Mesendoderm (in vitro differentiated cells): ENCODE measurements at regions not wholly inside any gene's neighbourhood (a gene's known extent, or its start where the extent isn't known, plus 50 kb on each side); places are given as distances from the start of the nearest gene placed in this dataset.

ENCODE experiments used
- DNase-seq: peaks from one replicate; pipeline ENCODE4 v3.0.0; 2013
- H2AK5ac ChIP-seq: 2 replicates; pipeline ENCODE4 v1.6.1; 2013; ENCODE audit warnings: low read length, inconsistent platforms
- H2BK120ac ChIP-seq: 2 replicates; pipeline ENCODE4 v1.6.1; 2013; ENCODE audit warnings: low read depth, mild to moderate bottlenecking, low read length, moderate library complexity, mixed read lengths
- H2BK15ac ChIP-seq: replicated peaks from 2 replicates; pipeline ENCODE4 v1.6.1; 2013; ENCODE audit warnings: low read depth, mild to moderate bottlenecking, moderate library complexity
- H2BK5ac ChIP-seq: 2 replicates; pipeline ENCODE4 v1.6.1; 2013; ENCODE audit warnings: low read length, inconsistent platforms
- H3K18ac ChIP-seq: 2 replicates; pipeline ENCODE4 v1.6.1; 2013; ENCODE audit warnings: mild to moderate bottlenecking, low read length, mixed read lengths
- H3K23ac ChIP-seq: one replicate; pipeline ENCODE4 v1.6.1; 2013; ENCODE audit warnings: low read length
- H3K27ac ChIP-seq: 2 replicates; pipeline ENCODE4 v1.5.1; 2013; ENCODE audit warnings: low read depth, mild to moderate bottlenecking, inconsistent platforms, low read length, moderate library complexity
- H3K27me3 ChIP-seq: 2 replicates; pipeline ENCODE4 v1.6.1; 2013; ENCODE audit warnings: low read length, control low read depth, mild to moderate bottlenecking, inconsistent platforms; ENCODE audit not compliant: insufficient read depth, poor library complexity
- H3K36me3 ChIP-seq: 2 replicates; pipeline ENCODE4 v1.6.1; 2013; ENCODE audit warnings: low read length, inconsistent platforms; ENCODE audit not compliant: control insufficient read depth, insufficient read depth
- H3K4ac ChIP-seq: one replicate; pipeline ENCODE4 v1.6.1; 2013; ENCODE audit warnings: low read depth, mild to moderate bottlenecking, low read length, moderate library complexity
- H3K4me1 ChIP-seq: 2 replicates; pipeline ENCODE4 v1.6.1; 2013; ENCODE audit warnings: low read depth, low read length, inconsistent platforms; ENCODE audit not compliant: control insufficient read depth
- H3K4me2 ChIP-seq: 2 replicates; pipeline ENCODE4 v1.6.1; 2013; ENCODE audit warnings: low read length
- H3K4me3 ChIP-seq: 2 replicates; pipeline ENCODE4 v1.5.1; 2013; ENCODE audit warnings: mild to moderate bottlenecking, low read length
- H3K56ac ChIP-seq: one replicate; pipeline ENCODE4 v1.6.1; 2013; ENCODE audit warnings: low read length
- H3K79me1 ChIP-seq: 2 replicates; pipeline ENCODE4 v1.6.1; 2013; ENCODE audit warnings: low read length, inconsistent platforms
- H3K79me2 ChIP-seq: 2 replicates; pipeline ENCODE4 v1.6.1; 2013; ENCODE audit warnings: mild to moderate bottlenecking, low read length; ENCODE audit not compliant: control insufficient read depth, insufficient read depth
- H3K9ac ChIP-seq: 2 replicates; pipeline ENCODE4 v1.6.1; 2013; ENCODE audit warnings: low read length, inconsistent platforms
- H4K5ac ChIP-seq: one replicate; pipeline ENCODE4 v1.6.1; 2013; ENCODE audit warnings: low read length
- H4K8ac ChIP-seq: one replicate; pipeline ENCODE4 v1.6.1; 2013; ENCODE audit warnings: low read depth, mild to moderate bottlenecking, control low read depth, low read length, moderate library complexity
- WGBS: extraction: QIAGEN DNeasy Blood & Tissue Kit; methylation state at CpG from one replicate; pipeline ENCODE4 v1.1.7; 2013; ENCODE audit warnings: low lambda C conversion rate, missing lambda C conversion rate; ENCODE audit not compliant: insufficient coverage; ENCODE audit errors: extremely low coverage; 5-methylcytosine and 5-hydroxymethylcytosine counted together

DNA sequence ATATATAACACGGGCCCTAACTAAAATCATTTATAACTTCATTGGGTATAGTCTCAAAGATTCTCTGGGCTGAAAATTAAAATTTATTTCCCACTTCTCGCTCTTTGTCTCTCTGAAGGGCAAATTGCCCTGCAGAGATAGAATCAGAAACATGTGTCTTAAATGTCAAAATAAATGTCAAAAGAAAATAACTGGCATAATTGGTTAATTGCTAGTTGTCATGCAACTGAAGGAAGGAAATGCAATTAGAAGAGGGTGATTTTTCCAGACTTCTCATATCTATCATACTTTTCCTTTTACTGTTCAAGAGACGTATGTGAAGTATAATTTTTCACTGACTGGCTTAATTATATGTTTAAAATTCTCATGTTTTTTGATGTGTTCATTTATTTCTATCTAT, 80.3 kb upstream of the HMGCLL1 start:
- no peak overlapping the region for H3K4ac ChIP-seq
- H3K79me2 ChIP-seq, result no peaks in the 10 kb centered on the region
- DNase-seq, result no peak
- no peaks in the 10 kb centered on the region for H3K27me3 ChIP-seq
- H3K27ac ChIP-seq, result no peak overlapping the region
- H3K4me1 ChIP-seq, result no peaks in the 10 kb centered on the region
- H3K4me2 ChIP-seq, result no peak overlapping the region
- H2AK5ac ChIP-seq, result no peak overlapping the region
- H2BK120ac ChIP-seq, result no peak overlapping the region
- H3K23ac ChIP-seq, result no peak overlapping the region
- H4K5ac ChIP-seq, result no peak overlapping the region
- no peak overlapping the region for H2BK15ac ChIP-seq
- H3K79me1 ChIP-seq, result no peaks in the 10 kb centered on the region
- H3K36me3 ChIP-seq, result no peaks in the 10 kb centered on the region
- H3K4me3 ChIP-seq, result no peak overlapping the region
- no peak overlapping the region for H4K8ac ChIP-seq
- H2BK5ac ChIP-seq, result no peak overlapping the region
- H3K18ac ChIP-seq, result no peak overlapping the region
- WGBS, result no CpG with 5 or more reads among the region's 3 CpGs
- no peak overlapping the region for H3K56ac ChIP-seq
- H3K9ac ChIP-seq, result no peak overlapping the region

DNA sequence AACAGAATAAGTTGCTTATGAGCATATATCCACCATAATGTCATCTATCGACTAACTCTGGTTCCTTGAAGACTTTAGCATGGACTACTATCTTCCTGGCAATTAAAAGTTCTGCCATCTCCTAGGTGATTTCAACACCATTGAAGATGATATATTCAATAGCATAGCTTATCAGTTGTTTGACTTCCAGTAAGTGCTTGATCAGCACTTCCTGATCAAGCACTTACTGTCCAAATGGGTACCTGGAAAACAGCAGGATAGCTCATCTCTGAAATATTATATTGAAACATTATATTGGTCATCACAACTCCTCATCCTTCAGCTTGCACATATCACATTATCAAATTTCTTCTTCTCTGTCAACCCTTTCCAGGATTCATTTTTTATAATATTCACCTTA, 75.5 kb upstream of the HMGCLL1 start:
- Histone ChIP-seq H3K4me1 (no peaks in the 10 kb centered on the region), H3K79me2 (no peaks in the 10 kb centered on the region), H2AK5ac (no peak overlapping the region), H2BK15ac (no peak overlapping the region), H3K27ac (no peak overlapping the region), H3K56ac (no peak overlapping the region), H3K36me3 (no peaks in the 10 kb centered on the region), H3K4ac (no peak overlapping the region), H2BK5ac (no peak overlapping the region), H4K8ac (no peak overlapping the region), H3K4me3 (no peak overlapping the region), H3K27me3 (no peaks in the 10 kb centered on the region), H3K9ac (no peak overlapping the region), H3K79me1 (no peaks in the 10 kb centered on the region), H3K23ac (no peak overlapping the region), H4K5ac (no peak overlapping the region), H3K18ac (no peak overlapping the region), H2BK120ac (no peak overlapping the region), H3K4me2 (no peak overlapping the region)
- no peak for DNase-seq
- no CpG with 5 or more reads among the region's 1 CpG for WGBS

DNA sequence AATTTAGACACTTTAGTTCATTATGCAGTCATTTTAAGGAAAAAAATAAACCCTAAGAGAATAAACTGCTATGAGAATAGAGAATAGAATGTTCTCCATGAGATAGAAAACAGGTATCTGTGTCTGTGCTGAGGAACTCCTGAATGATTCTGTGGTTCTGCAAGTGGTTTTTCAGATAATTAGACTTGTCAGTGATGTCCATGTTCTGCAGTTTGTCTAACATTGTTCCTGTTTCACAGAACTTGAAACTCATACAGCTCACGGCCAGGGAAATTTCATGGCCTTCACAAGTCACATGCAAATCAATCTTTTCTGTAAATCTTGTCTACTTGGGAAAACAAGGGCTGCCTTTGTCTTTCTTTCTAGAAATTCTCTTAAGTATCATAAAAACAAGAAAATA, 73.4 kb upstream of the HMGCLL1 start:
- Histone ChIP-seq H3K4ac (no peak overlapping the region), H2BK15ac (no peak overlapping the region), H3K18ac (no peak overlapping the region), H3K4me1 (no peaks in the 10 kb centered on the region), H3K56ac (no peak overlapping the region), H3K36me3 (no peaks in the 10 kb centered on the region), H2AK5ac (no peak overlapping the region), H3K79me2 (no peaks in the 10 kb centered on the region), H2BK5ac (no peak overlapping the region), H2BK120ac (no peak overlapping the region), H3K4me2 (no peak overlapping the region), H4K8ac (no peak overlapping the region), H3K27ac (no peak overlapping the region), H3K79me1 (no peaks in the 10 kb centered on the region), H3K9ac (no peak overlapping the region), H3K4me3 (no peak overlapping the region), H4K5ac (no peak overlapping the region), H3K27me3 (no peaks in the 10 kb centered on the region), H3K23ac (no peak overlapping the region)
- no CpG with 5 or more reads among the region's 1 CpG for WGBS
- no peak for DNase-seq

GRCh38 chr6:55651015-55651414, 72.0 kb upstream of the HMGCLL1 start:
- Histone ChIP-seq H3K4me1 (no peaks in the 10 kb centered on the region), H3K9ac (no peak overlapping the region), H2AK5ac (no peak overlapping the region), H3K27me3 (no peaks in the 10 kb centered on the region), H3K36me3 (no peaks in the 10 kb centered on the region), H3K4me2 (no peak overlapping the region), H3K56ac (no peak overlapping the region), H3K27ac (no peak overlapping the region), H4K5ac (no peak overlapping the region), H3K79me1 (no peaks in the 10 kb centered on the region), H2BK120ac (no peak overlapping the region), H3K18ac (no peak overlapping the region), H3K79me2 (no peaks in the 10 kb centered on the region), H2BK5ac (no peak overlapping the region), H3K23ac (no peak overlapping the region), H2BK15ac (no peak overlapping the region), H4K8ac (no peak overlapping the region), H3K4me3 (no peak overlapping the region), H3K4ac (no peak overlapping the region)
- no peak for DNase-seq
- WGBS, result no CpG with 5 or more reads among the region's 3 CpGs

- H2BK5ac ChIP-seq, result no peak overlapping the region
- H3K4ac ChIP-seq, result no peak overlapping the region
- no peak overlapping the region for H3K4me3 ChIP-seq
- H3K4me1 ChIP-seq, result no peaks in the 10 kb centered on the region
- no peaks in the 10 kb centered on the region for H3K36me3 ChIP-seq
- no peaks in the 10 kb centered on the region for H3K27me3 ChIP-seq
- H2BK15ac ChIP-seq, result no peak overlapping the region
- H3K56ac ChIP-seq, result no peak overlapping the region
- no peak overlapping the region for H3K4me2 ChIP-seq
- no peak overlapping the region for H3K18ac ChIP-seq
- H3K27ac ChIP-seq, result no peak overlapping the region
- no peak for DNase-seq
- H2AK5ac ChIP-seq, result no peak overlapping the region
- no peaks in the 10 kb centered on the region for H3K79me1 ChIP-seq
- H2BK120ac ChIP-seq, result no peak overlapping the region
- no peak overlapping the region for H4K5ac ChIP-seq
- H4K8ac ChIP-seq, result no peak overlapping the region
- no peaks in the 10 kb centered on the region for H3K79me2 ChIP-seq
- H3K9ac ChIP-seq, result no peak overlapping the region
- no peak overlapping the region for H3K23ac ChIP-seq
Observed at GRCh38 chr6:55643861-55644260, 64.9 kb upstream of the HMGCLL1 start.

DNA sequence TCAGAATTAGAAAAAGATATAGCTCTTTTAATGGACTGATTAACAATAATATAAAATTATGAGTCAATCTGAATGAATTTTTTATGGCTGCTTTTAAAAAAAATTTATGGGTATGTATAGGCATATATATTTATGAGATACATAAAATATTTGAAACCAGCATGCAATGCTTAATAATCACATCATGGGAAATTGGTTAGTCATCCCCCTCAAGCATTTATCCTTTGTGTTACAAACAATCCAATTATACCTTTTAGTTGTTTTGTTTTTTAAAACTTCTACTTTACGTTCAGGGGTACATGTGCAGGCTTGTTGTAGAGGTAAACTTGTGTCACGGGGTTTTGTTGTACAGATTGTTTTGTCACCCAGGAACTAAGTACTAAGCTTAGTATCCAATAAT, 63.4 kb upstream of the HMGCLL1 start:
- no peak overlapping the region for H2AK5ac ChIP-seq
- H3K4me2 ChIP-seq, result no peak overlapping the region
- no peaks in the 10 kb centered on the region for H3K27me3 ChIP-seq
- H4K8ac ChIP-seq, result no peak overlapping the region
- no peak overlapping the region for H3K4me3 ChIP-seq
- WGBS, result no CpG with 5 or more reads among the region's 2 CpGs
- no peak overlapping the region for H2BK5ac ChIP-seq
- no peak overlapping the region for H3K23ac ChIP-seq
- DNase-seq, result no peak
- no peak overlapping the region for H3K56ac ChIP-seq
- H3K9ac ChIP-seq, result no peak overlapping the region
- H3K27ac ChIP-seq, result no peak overlapping the region
- H3K4ac ChIP-seq, result no peak overlapping the region
- no peaks in the 10 kb centered on the region for H3K4me1 ChIP-seq
- H3K79me1 ChIP-seq, result no peaks in the 10 kb centered on the region
- no peak overlapping the region for H3K18ac ChIP-seq
- H3K79me2 ChIP-seq, result no peaks in the 10 kb centered on the region
- no peak overlapping the region for H2BK120ac ChIP-seq
- no peak overlapping the region for H4K5ac ChIP-seq
- no peaks in the 10 kb centered on the region for H3K36me3 ChIP-seq
- H2BK15ac ChIP-seq, result no peak overlapping the region
